IMR-90 (cell line): ENCODE measurements at regions not wholly inside any gene's neighbourhood (a gene's known extent, or its start where the extent isn't known, plus 50 kb on each side); places are given as distances from the start of the nearest gene placed in this dataset.

Experiments used
- ATAC-seq: fragments of 200-7000 bp; cut with Tn5 transposase; 2 replicates; pipeline ENCODE4 v1.9.1; 2020; ENCODE audit warnings: low read depth, mild to moderate bottlenecking, moderate library complexity
- BruUV-seq: library from RNA; stranded (reverse); fragments of 400-500 nt; replicated peaks from 2 replicates; lab custom pipeline; 2021; lab: Mats Ljungman, UMichigan
- CTCF ChIA-PET: fragments of 300-600 bp; formaldehyde crosslinking; extraction: SDS; loops from one replicate; lab custom pipeline; 2021; ENCODE audit warnings: antibody characterized with exemption; lab: Yijun Ruan, JAX
- POLR2A ChIA-PET: fragments of 300-600 bp; sonication (Branson Sonifier 250); formaldehyde crosslinking; loops from one replicate; lab custom pipeline; 2022; ENCODE audit warnings: antibody characterized with exemption; ENCODE audit not compliant: unreplicated experiment; lab: Charles Lee
- DNase-seq: peaks from one replicate; pipeline ENCODE4 v3.0.0; 2013
- H2AFZ ChIP-seq: replicated peaks from 2 replicates; pipeline ENCODE3; 2013; ENCODE audit warnings: low read length, mild to moderate bottlenecking; ENCODE audit not compliant: poor library complexity
- H2AK5ac ChIP-seq: 2 replicates; pipeline ENCODE4 v1.6.1; 2013; ENCODE audit warnings: low read depth, low read length, inconsistent platforms
- H2AK9ac ChIP-seq: replicated peaks from 2 replicates; pipeline ENCODE3; 2013; ENCODE audit warnings: mild to moderate bottlenecking, low read depth, low read length, moderate library complexity; ENCODE audit not compliant: poor library complexity
- H2BK120ac ChIP-seq: 2 replicates; pipeline ENCODE4 v1.6.1; 2013; ENCODE audit warnings: low read depth, low read length, inconsistent platforms
- H2BK15ac ChIP-seq: 3 replicates; pipeline ENCODE4 v1.6.1; 2013; ENCODE audit warnings: low read depth, low read length, inconsistent platforms
- H2BK20ac ChIP-seq: 2 replicates; pipeline ENCODE4 v1.6.1; 2013; ENCODE audit warnings: low read depth, mild to moderate bottlenecking, inconsistent platforms, low read length, moderate library complexity
- H2BK5ac ChIP-seq: 2 replicates; pipeline ENCODE4 v1.6.1; 2013; ENCODE audit warnings: mild to moderate bottlenecking, low read depth, low read length, inconsistent platforms; ENCODE audit not compliant: poor library complexity, severe bottlenecking
- H3K14ac ChIP-seq: replicated peaks from 2 replicates; pipeline ENCODE4 v1.6.1; 2013; ENCODE audit warnings: low read depth, low read length, inconsistent platforms
- H3K18ac ChIP-seq: 2 replicates; pipeline ENCODE4 v1.6.1; 2013; ENCODE audit warnings: low read depth, low read length, control low read depth
- H3K23ac ChIP-seq: 2 replicates; pipeline ENCODE4 v1.6.1; 2013; ENCODE audit warnings: low read depth, low read length, inconsistent platforms
- H3K27ac ChIP-seq: 2 replicates; pipeline ENCODE4 v1.5.1; 2013; ENCODE audit warnings: mild to moderate bottlenecking, control low read depth, low read length; ENCODE audit not compliant: insufficient read depth
- H3K27me3 ChIP-seq: 2 replicates; pipeline ENCODE4 v1.6.1; 2013; ENCODE audit warnings: low read length; ENCODE audit not compliant: control insufficient read depth, insufficient read depth
- H3K36me3 ChIP-seq: 2 replicates; pipeline ENCODE4 v1.6.1; 2013; ENCODE audit warnings: low read length, mixed read lengths; ENCODE audit not compliant: control insufficient read depth, insufficient read depth
- H3K4ac ChIP-seq: 2 replicates; pipeline ENCODE4 v1.6.1; 2013; ENCODE audit warnings: low read depth, low read length, inconsistent platforms
- H3K4me1 ChIP-seq: 2 replicates; pipeline ENCODE4 v1.6.1; 2013; ENCODE audit warnings: low read length, mixed read lengths; ENCODE audit not compliant: control insufficient read depth, insufficient read depth
- H3K4me2 ChIP-seq: 2 replicates; pipeline ENCODE4 v1.6.1; 2013; ENCODE audit warnings: low read depth, mild to moderate bottlenecking, control low read depth, low read length, moderate library complexity
- H3K4me3 ChIP-seq: 2 replicates; pipeline ENCODE4 v1.5.1; 2013; ENCODE audit warnings: low read depth, mild to moderate bottlenecking, control low read depth, low read length, moderate library complexity; ENCODE audit not compliant: insufficient read depth
- H3K56ac ChIP-seq: 2 replicates; pipeline ENCODE4 v1.6.1; 2013; ENCODE audit warnings: low read length, inconsistent platforms; ENCODE audit not compliant: insufficient read depth; ENCODE audit errors: extremely low read depth
- H3K79me1 ChIP-seq, 2 experiments: 2 replicates each; pipeline ENCODE4 v1.6.1; 2013; ENCODE audit warnings: low read length in 2 of 2, inconsistent platforms in 1 of 2, low read depth in 1 of 2
- H3K9ac ChIP-seq: 2 replicates; pipeline ENCODE4 v1.6.1; 2013; ENCODE audit warnings: low read depth, low read length, control low read depth
- H3K9me1 ChIP-seq: 2 replicates; pipeline ENCODE4 v1.6.1; 2013; ENCODE audit warnings: low read length, inconsistent platforms; ENCODE audit not compliant: insufficient read depth
- H3K9me3 ChIP-seq: 2 replicates; pipeline ENCODE4 v1.6.1; 2013; ENCODE audit warnings: low read length; ENCODE audit not compliant: control insufficient read depth, insufficient read depth
- H4K20me1 ChIP-seq: 2 replicates; pipeline ENCODE4 v1.6.1; 2013; ENCODE audit warnings: low read length, inconsistent platforms; ENCODE audit not compliant: insufficient read depth
- H4K5ac ChIP-seq: 2 replicates; pipeline ENCODE4 v1.6.1; 2013; ENCODE audit warnings: mild to moderate bottlenecking, low read depth, low read length, control low read depth
- H4K8ac ChIP-seq, 2 experiments: 2 replicates each; pipeline ENCODE4 v1.6.1; 2013; ENCODE audit warnings: low read depth in 2 of 2, low read length in 2 of 2, control low read depth in 1 of 2, inconsistent platforms in 1 of 2
- H4K91ac ChIP-seq: 2 replicates; pipeline ENCODE4 v1.6.1; 2013; ENCODE audit warnings: low read depth, low read length, inconsistent platforms; ENCODE audit not compliant: insufficient read depth
- BHLHE40 ChIP-seq: fragments of 150-350 bp; IDR thresholded peaks from 2 replicates; pipeline ENCODE4 v1.6.1; 2016; ENCODE audit warnings: mild to moderate bottlenecking, low read depth, low read length
- CHD1 ChIP-seq: IDR thresholded peaks from 2 replicates; pipeline ENCODE4 v1.6.1; 2012; ENCODE audit warnings: low read depth, low read length, improper control_type of control experiment
- ELK1 ChIP-seq: fragments of 150-350 bp; IDR thresholded peaks from 2 replicates; pipeline ENCODE4 v1.6.1; 2016; ENCODE audit warnings: low read depth, mild to moderate bottlenecking, low read length, moderate library complexity, borderline replicate concordance
- FOS ChIP-seq: fragments of 150-350 bp; IDR thresholded peaks from 2 replicates; pipeline ENCODE4 v1.6.1; 2016; ENCODE audit warnings: low read depth, low read length
- MAFK ChIP-seq: IDR thresholded peaks from 2 replicates; pipeline ENCODE4 v1.6.1; 2012; ENCODE audit warnings: low read depth, low read length, improper control_type of control experiment
- MXI1 ChIP-seq: IDR thresholded peaks from 2 replicates; pipeline ENCODE4 v1.6.1; 2012; ENCODE audit warnings: low read depth, mild to moderate bottlenecking, low read length, moderate library complexity, borderline replicate concordance
- NFE2L2 ChIP-seq: fragments of 150-350 bp; IDR thresholded peaks from 2 replicates; pipeline ENCODE4 v1.6.1; 2016; ENCODE audit warnings: low read depth, mild to moderate bottlenecking, low read length
- RAD21 ChIP-seq: IDR thresholded peaks from 2 replicates; pipeline ENCODE4 v1.6.1; 2012; ENCODE audit warnings: low read length, improper control_type of control experiment
- RFX5 ChIP-seq: IDR thresholded peaks from 2 replicates; pipeline ENCODE4 v1.8.0; 2012; ENCODE audit warnings: low read depth, mild to moderate bottlenecking, low read length, moderate library complexity
- SMC3 ChIP-seq: fragments of 150-350 bp; IDR thresholded peaks from 2 replicates; pipeline ENCODE4 v1.6.1; 2016; ENCODE audit warnings: low read depth, mild to moderate bottlenecking, antibody characterized with exemption, low read length, moderate library complexity
- USF2 ChIP-seq: fragments of 150-350 bp; IDR thresholded peaks from 2 replicates; pipeline ENCODE4 v1.6.1; 2017; ENCODE audit warnings: mild to moderate bottlenecking, antibody characterized with exemption, low read length, low read depth
- WGBS, 2 experiments: methylation state at CpG; one replicate each; pipeline versions ENCODE4 v1.1.5 to v1.1.7; 2013; ENCODE audit warnings: missing lambda C conversion rate in 2 of 2; ENCODE audit not compliant: insufficient read length in 1 of 2; ENCODE audit errors: extremely low coverage in 2 of 2; 5-methylcytosine and 5-hydroxymethylcytosine counted together
- dilution Hi-C: fragments of 300-500 bp; cut with HindIII; formaldehyde crosslinking; loops from one replicate; pipeline ENCODE4 v1.14.3; 2018; ENCODE audit warnings: low sequenced_read_pairs; ENCODE audit not compliant: unreplicated experiment
- in situ Hi-C: fragments of 300-500 bp; cut with MboI; formaldehyde crosslinking; loops from 3 replicates; pipeline ENCODE4 v1.14.3; 2019; ENCODE audit warnings: low sequenced_read_pairs, inconsistent platforms, mixed read lengths
- intact Hi-C: fragments of 100-400 bp; cut with micrococcal nuclease; formaldehyde crosslinking; loops from 2 replicates; pipeline ENCODE4 v1.10.0; 2022

GRCh38 chr11:70569996-70570692 lies 171.8 kb downstream of the CTTN start:
- H3K56ac ChIP-seq, result no peak overlapping the region
- no peaks in the 10 kb centered on the region for H3K9me1 ChIP-seq
- H3K4ac ChIP-seq, result no peak overlapping the region
- ATAC-seq, result no peak
- CTCF ChIA-PET, result no interaction called here
- H4K20me1 ChIP-seq, result no peaks in the 10 kb centered on the region; the same call in 1 of the 2 replicates
- H3K36me3 ChIP-seq, result no peaks in the 10 kb centered on the region
- no peak overlapping the region for H2BK120ac ChIP-seq
- in situ Hi-C loops (no loop called here), dilution Hi-C loops (no loop called here), intact Hi-C loops (no loop called here)
- no peak overlapping the region for H4K91ac ChIP-seq
- H4K5ac ChIP-seq, result no peak overlapping the region
- WGBS, 2 experiments, result 69% methylated on average over 9 of the region's 19 CpGs; no CpG with 5 or more reads in 1 of the 2 experiments
- H2BK20ac ChIP-seq, result no peak overlapping the region
- TF ChIP-seq BHLHE40 (no peak), CHD1 (no peak), ELK1 (no peak), FOS (no peak), RFX5 (no peak), MXI1 (no peak), NFE2L2 (no peak), USF2 (no peak), MAFK (no peak), SMC3 (no peak), RAD21 (no peak)
- no peak overlapping the region for H2AFZ ChIP-seq
- no peak overlapping the region for H3K27ac ChIP-seq
- BruUV-seq, result no TSS peak
- no peak overlapping the region for H2AK5ac ChIP-seq
- no peaks in the 10 kb centered on the region for H3K27me3 ChIP-seq
- no peak overlapping the region for H2AK9ac ChIP-seq
- no peaks in the 10 kb centered on the region for H3K9me3 ChIP-seq
- DNase-seq, result no peak
- H2BK5ac ChIP-seq, result no peak overlapping the region
- H3K18ac ChIP-seq, result no peak overlapping the region
- H2BK15ac ChIP-seq, result no peak overlapping the region
- POLR2A ChIA-PET, result no interaction called here
- no peak overlapping the region for H3K4me3 ChIP-seq
- no peak overlapping the region for H3K9ac ChIP-seq
- no peak overlapping the region for H4K8ac ChIP-seq
- H3K23ac ChIP-seq, result no peak overlapping the region
- peaks cover 7% of the 10 kb centered on the region; the same call in 1 of the 2 replicates for H3K4me1 ChIP-seq
- H3K4me2 ChIP-seq, result no peak overlapping the region
- no peaks in the 10 kb centered on the region for H3K79me1 ChIP-seq
- no peak overlapping the region for H3K14ac ChIP-seq
